ENCODE measurements at regions not wholly inside any gene's neighbourhood (a gene's known extent, or its start where the extent isn't known, plus 50 kb on each side); places are given as distances from the start of the nearest gene placed in this dataset.

GRCh38 chr5:106956886-106957285 lies 713.9 kb downstream of the EFNA5 start:
- ChIA-PET POLR2A (no interaction called here), CTCF (no interaction called here)

GRCh38 chr5:106956187-106956586 lies 714.5 kb downstream of the EFNA5 start:
- POLR2A ChIA-PET = no interaction called here
- CTCF ChIA-PET = no interaction called here

GRCh38 chr5:106940986-106941385 lies 729.8 kb downstream of the EFNA5 start:
- POLR2A ChIA-PET = no interaction called here
- CTCF ChIA-PET = no interaction called here

GRCh38 chr5:106940301-106940846 lies 730.4 kb downstream of the EFNA5 start:
- ChIA-PET POLR2A (no interaction called here), CTCF (no interaction called here)

- ChIA-PET POLR2A (no interaction called here), CTCF (no interaction called here)
These were observed 747.3 kb downstream of the EFNA5 start for GRCh38 chr5:106923409-106923808.

- CTCF ChIA-PET = no interaction called here
- POLR2A ChIA-PET = no interaction called here
These were observed 749.2 kb downstream of the EFNA5 start for GRCh38 chr5:106921567-106921966.

GRCh38 chr5:106910486-106910885 lies 760.3 kb downstream of the EFNA5 start:
- ChIA-PET POLR2A (no interaction called here), CTCF (no interaction called here)

GRCh38 chr5:106909716-106910115 lies 761.0 kb downstream of the EFNA5 start:
- ChIA-PET CTCF (no interaction called here), POLR2A (no interaction called here)

GRCh38 chr5:106907979-106908378 lies 762.8 kb downstream of the EFNA5 start:
- CTCF ChIA-PET = no interaction called here
- POLR2A ChIA-PET = no interaction called here

GRCh38 chr5:106906199-106906598 lies 764.5 kb downstream of the EFNA5 start:
- ChIA-PET POLR2A (no interaction called here), CTCF (no interaction called here)

- POLR2A ChIA-PET = no interaction called here
- CTCF ChIA-PET = no interaction called here
These were observed 775.8 kb downstream of the EFNA5 start for GRCh38 chr5:106894964-106895363.

GRCh38 chr5:106882035-106882434 lies 788.7 kb downstream of the EFNA5 start:
- POLR2A ChIA-PET = no interaction called here
- CTCF ChIA-PET = no interaction called here

GRCh38 chr5:106880656-106881055 lies 790.1 kb downstream of the EFNA5 start:
- CTCF ChIA-PET = no interaction called here
- POLR2A ChIA-PET = no interaction called here

GRCh38 chr5:106877881-106878280 lies 792.9 kb downstream of the EFNA5 start:
- CTCF ChIA-PET = no interaction called here
- POLR2A ChIA-PET = no interaction called here

- CTCF ChIA-PET = no interaction called here
- POLR2A ChIA-PET = no interaction called here
These were observed 794.0 kb downstream of the EFNA5 start for GRCh38 chr5:106876665-106877194.

GRCh38 chr5:106876298-106876622 lies 794.5 kb downstream of the EFNA5 start:
- POLR2A ChIA-PET = no interaction called here

GRCh38 chr5:106875591-106876297 lies 795.0 kb downstream of the EFNA5 start:
- ChIA-PET POLR2A (no interaction called here), CTCF (interaction anchor here (0.7 kb wide), 1 partner anchor 58 kb away, joined by 3 read pairs; no protein-coding TSS in a partner anchor)

More at GRCh38 chr5:106876298-106876622, 794.5 kb downstream of the EFNA5 start:
- CTCF ChIA-PET = interaction anchor here (0.7 kb wide), 1 partner anchor 58 kb away, joined by 3 read pairs; no protein-coding TSS in a partner anchor

- ChIA-PET POLR2A (no interaction called here), CTCF (no interaction called here)
These were observed 795.8 kb downstream of the EFNA5 start for GRCh38 chr5:106874974-106875373.

- CTCF ChIA-PET = no interaction called here
- POLR2A ChIA-PET = no interaction called here
These were observed 796.2 kb downstream of the EFNA5 start for GRCh38 chr5:106874531-106874930.

- CTCF ChIA-PET = no interaction called here
- POLR2A ChIA-PET = no interaction called here
These were observed 797.2 kb downstream of the EFNA5 start for GRCh38 chr5:106873568-106873967.

- POLR2A ChIA-PET = no interaction called here
- CTCF ChIA-PET = no interaction called here
These were observed 805.5 kb downstream of the EFNA5 start for GRCh38 chr5:106865279-106865678.
